G401.6 (cell line): ENCODE measurements at regions not wholly inside any gene's neighbourhood (a gene's known extent, or its start where the extent isn't known, plus 50 kb on each side); places are given as distances from the start of the nearest gene placed in this dataset.
"Not testable (repeated sequence)": the region's sequence is repeated elsewhere in the genome, so short reads cannot be mapped to it uniquely, and the experiment has no call there.

Experiments used
- FAIRE-seq: peaks from 2 replicates; lab custom pipeline; 2012; peaks lifted over from hg19 to GRCh38; lab: Jason Lieb, UNC

DNA sequence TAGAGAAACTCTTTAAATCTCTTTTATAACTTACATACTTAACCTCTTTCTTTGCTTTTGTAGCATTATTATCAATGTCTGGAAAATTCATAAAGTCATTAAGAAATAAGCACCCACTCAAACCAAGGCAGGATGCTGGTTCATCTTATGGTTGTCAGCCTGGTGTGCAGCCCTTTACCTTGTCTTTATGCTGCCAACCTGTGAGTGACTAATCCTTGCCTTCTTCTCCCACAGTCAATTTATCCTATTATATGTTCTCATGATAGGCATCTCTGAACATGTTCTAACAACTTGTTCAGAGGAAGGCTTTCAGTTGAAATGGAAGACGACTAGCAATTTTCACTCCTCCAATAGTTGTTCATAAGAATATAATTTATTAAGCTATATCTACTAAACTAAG is 186.9 kb upstream of the CAND1 start:
- no peak for FAIRE-seq

DNA sequence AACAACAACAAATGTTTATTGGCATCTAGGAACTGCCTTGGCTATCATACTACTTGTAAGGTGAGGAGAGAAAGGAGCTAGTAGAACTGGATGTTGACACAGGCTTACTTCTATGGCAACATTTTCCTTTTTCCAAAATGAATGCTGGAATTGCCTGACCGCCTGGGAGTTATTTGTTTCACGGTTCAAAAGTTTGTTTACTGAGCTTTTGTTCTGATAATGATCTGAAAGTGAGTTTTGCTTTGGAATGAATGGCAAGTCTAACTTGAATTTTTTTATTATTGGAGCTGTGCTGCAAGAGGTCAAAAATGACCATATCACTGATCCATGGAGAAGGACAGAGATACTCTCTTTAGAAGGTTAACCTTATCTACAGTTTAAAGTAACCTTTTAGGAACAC is 183.5 kb upstream of the CAND1 start:
- no peak for FAIRE-seq

- FAIRE-seq = no peak
Observed at GRCh38 chr12:67086116-67086515, 183.0 kb upstream of the CAND1 start.

DNA sequence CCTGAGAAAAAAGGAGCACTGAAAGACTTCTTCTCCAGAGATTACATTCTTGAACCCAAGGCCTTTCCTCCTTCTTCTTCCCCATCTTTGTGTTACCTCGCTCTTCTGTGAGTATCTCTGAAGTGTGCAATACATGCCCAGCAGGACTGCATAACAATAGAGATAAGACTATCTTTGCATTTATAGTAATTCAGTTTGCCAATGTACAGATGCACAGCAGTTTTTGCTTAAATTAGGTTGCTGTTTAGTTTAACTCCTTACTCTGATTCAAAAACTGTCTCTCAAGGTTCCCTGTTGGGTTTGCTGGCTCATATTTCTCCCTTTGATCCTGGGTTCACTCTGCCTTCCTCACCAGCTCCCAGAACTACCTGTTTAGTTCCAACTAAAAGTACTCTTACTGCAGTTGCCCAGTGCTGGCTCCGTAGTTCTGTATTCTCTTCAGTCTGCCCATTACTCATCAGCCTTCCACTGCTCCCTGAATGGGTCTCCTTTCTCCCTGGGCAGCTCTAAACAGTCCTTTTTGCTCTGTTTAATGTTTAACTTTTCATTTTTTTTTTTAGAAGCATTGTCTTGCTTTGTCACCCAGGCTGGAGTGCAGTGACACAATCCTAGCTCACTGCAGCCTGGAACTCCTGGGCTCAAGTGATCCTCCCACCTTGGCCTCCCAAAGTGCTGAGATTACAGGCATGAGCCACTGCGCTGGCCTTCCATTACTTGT is 180.6 kb upstream of the CAND1 start:
- no peak for FAIRE-seq

GRCh38 chr12:67091204-67091603 is 178.0 kb upstream of the CAND1 start:
- no peak for FAIRE-seq

DNA sequence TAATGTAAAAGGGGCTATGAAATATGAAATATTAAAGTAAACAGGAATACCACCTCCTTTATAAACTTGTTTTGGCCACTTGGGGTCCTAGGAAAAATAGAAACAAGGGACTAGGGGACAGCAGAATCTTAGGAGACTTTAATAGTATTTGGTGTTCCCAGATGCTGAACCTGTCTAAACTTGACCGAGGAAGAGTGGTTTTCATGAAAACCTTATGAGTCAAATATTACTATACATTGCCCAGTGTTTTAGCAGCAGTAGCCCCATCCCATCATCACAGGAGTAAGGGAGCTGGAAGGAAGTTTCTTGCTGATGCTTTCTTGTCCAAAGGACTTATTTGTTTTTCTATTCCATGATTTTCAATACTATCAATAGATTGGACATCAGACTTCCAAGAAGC is 177.5 kb upstream of the CAND1 start:
- FAIRE-seq = no peak

- FAIRE-seq = not testable (repeated sequence)
Observed at GRCh38 chr12:67092934-67093333, 176.2 kb upstream of the CAND1 start.

DNA sequence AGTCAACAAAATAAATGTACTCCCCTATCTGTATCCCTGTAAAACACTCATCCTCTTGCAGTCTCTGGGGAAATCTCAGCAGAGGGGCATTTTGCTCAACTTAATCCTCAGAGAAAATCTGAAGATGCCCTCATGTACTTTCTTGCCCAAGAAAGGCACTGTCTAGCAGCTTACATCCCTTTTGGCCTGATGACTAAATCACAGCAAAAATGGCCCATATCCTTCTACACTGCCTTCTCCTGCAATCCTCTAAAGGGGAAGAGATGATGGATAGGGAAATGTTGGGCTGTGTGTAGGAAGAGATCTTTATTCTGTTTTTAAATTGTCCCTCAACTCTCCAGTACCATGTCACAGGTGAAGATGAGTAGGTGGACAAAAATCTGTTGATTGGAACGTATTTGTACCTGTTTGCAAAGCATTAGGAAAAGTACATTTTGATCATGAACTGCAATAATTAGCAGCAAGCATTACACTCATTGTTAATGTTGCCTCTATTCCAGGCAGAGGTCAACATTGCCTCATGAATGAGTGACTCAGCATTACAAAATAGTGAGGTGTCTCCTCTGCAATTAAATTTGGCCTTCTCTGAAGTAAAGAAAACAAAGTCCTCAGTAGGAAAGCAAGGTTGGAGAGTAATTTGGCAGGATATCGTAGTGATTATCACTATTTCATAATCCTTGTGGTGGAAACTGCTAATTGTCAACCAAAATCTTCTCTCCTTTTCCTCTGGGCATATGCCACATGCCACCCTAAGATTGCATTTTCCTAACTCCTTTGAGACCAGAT is 172.4 kb upstream of the CAND1 start:
- no peak for FAIRE-seq

- no peak for FAIRE-seq
Observed at GRCh38 chr12:67099858-67100257, 169.3 kb upstream of the CAND1 start.

DNA sequence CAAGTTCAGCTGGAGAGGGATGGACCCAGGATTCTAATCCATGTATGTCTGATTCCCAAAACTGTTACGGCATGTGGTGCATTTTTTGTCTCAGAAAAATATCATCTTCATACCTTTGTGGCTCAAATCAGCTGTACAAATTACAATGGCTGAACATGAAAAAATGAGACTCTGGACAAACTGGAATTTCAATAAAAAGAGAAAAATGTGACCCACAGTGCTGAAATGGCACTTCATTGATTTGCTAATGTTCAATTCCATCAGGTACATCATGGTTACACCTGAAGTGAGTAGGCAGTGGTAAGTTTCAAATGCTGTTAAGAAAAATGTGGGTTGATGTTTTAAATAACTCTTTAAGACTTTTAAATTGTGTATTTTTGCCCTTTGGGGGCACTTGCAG is 165.6 kb upstream of the CAND1 start:
- no peak for FAIRE-seq

- FAIRE-seq = no peak
Observed at GRCh38 chr12:67107235-67107634, 161.9 kb upstream of the CAND1 start.

GRCh38 chr12:67107751-67108269 is 161.3 kb upstream of the CAND1 start:
- no peak for FAIRE-seq

- FAIRE-seq = not testable (repeated sequence)
Observed at GRCh38 chr12:67110345-67110744, 158.8 kb upstream of the CAND1 start.

- FAIRE-seq = no peak
Observed at GRCh38 chr12:67111182-67111581, 158.0 kb upstream of the CAND1 start.

GRCh38 chr12:67112586-67112985 is 156.6 kb upstream of the CAND1 start:
- FAIRE-seq = no peak

DNA sequence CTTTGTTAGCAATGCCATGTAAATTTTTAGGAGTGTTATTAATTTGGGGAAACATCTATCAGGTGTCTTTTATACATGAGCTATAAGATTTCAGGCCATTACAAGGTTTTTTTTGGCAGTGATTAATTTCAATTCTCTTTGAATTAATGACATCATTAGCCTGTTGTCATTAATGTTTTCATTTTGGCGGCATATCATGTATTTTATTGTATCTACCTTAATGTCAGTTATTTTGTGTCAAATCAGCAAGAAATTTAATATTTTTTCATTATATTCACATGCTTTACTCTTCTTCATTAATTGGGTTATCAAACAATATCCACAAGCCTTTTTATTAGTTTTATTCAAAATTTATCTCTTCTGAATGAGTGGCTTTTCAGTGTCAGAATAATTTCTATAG is 153.0 kb upstream of the CAND1 start:
- FAIRE-seq = no peak

DNA sequence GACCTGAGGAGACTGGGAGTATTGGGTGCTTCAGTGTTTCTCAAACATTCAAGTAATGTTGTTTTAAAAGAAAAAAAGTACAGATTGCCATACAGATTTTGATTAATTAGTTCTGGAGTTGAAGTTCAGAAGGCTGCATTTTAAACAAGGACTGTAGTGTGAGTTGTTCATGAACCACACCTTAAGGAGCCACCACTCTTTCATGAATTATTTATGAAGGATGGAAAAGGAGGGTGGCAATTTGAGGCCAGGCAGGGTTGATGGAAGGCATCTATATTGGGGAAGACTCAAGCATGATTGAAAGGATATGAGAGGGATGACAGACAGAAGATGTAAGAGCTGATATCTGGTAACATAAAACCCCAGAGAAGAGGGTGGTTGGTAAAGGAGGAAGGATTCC is 146.6 kb upstream of the CAND1 start:
- no peak for FAIRE-seq

DNA sequence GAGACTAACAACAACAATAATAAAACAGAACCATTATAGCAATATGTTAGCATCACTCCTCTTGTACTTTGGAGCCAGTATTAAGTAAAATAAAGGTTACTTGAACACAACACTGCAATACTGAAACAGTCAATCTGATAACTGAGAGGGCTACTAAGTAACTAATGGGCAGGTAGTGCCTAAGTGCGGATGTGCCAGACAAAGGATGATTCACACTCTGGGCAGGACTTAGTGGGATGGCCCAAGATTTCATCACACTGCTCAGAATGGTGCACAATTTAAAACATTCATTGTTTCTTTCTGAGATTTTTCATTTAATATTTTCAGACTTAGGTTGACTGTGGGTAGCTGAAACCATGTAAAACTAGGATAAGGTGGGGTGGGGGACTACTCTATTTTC is 131.9 kb upstream of the CAND1 start:
- FAIRE-seq = no peak

DNA sequence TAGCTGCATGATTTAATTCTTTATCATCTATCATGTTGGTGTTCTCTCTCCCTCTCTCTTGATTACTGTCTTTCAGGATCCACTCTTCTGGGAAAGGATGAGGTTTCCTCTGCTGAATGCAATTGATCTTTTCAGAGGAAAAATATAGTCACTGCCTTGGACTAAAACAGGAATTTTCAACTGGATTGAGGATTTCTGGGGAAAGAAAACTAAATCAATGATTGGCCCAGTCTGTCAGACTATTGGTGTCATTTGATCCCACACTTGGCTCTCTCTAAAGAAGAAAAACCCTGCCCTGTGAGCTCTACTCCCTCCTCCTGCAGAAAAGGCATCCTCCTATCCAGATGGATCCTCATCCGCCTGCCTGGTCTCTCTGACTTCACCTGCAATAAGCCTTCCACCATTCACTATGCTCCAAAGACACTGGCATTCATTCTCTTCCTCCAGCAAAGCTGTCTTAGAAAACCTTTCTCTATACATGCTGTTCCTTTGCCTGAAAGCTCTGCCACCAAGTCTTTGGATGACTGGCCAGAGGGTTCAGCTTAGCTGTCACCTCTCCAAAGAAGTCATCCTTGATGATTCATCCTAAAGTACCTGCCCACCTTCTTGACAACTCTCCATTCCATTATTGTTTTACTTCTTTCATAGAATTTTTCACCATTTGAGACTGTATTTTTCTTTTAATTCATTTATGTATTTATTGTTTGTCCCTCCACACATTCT is 127.7 kb upstream of the CAND1 start:
- no peak for FAIRE-seq

DNA sequence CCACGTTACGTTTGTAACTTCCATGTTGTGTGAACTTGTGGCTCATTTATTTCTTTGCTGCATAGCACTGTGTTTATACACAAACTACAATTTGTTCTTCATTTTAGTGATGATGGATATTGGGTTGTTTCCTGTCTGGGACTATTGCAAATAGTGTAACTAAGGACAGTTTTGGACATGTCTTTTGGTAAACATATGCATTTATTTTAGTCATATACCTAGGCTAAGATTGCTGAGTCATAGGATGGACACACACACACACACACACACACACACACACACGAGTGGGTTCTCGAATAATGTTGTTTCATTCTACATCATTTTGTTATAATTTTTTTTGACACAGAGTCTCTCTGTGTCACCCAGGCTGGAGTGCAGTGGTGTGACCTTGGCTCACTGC is 123.5 kb upstream of the CAND1 start:
- no peak for FAIRE-seq

DNA sequence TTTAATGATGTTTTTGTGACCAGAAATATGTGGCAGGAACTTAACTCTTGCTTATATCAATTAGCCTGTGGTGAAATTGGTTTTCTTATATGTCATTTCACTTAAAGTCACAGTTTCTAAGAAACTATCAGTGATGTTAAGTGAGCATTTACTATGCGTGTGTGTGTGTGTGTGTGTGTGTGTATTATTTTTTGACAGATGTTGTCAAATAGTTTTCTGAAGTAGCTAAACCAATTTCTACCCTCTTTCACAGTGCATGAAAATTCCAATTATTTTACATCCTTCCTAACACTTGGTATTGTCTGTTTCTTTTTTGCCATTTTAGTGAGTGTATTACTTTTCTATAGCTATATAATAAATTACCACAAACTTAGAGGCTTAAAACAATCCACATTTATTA is 122.1 kb upstream of the CAND1 start:
- FAIRE-seq = no peak

DNA sequence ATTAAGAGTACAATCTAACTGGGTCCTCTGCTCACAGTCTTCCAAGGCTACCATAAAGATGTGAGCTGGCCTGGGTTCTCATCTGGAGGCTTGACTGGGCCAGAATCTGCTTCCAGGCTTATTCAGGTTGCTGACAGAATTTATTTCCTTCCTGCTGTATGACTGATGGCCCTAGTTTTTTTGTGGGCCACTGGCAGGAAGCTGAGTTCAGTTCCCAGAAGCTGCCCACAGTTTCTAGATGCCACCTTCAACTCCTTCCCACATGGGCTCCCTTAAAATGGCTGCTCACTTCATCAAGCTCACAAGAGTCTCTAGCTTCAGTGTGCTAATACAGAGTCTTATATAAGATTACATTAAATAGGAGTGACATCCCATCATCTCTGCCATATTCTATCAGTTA is 121.7 kb upstream of the CAND1 start:
- no peak for FAIRE-seq

DNA sequence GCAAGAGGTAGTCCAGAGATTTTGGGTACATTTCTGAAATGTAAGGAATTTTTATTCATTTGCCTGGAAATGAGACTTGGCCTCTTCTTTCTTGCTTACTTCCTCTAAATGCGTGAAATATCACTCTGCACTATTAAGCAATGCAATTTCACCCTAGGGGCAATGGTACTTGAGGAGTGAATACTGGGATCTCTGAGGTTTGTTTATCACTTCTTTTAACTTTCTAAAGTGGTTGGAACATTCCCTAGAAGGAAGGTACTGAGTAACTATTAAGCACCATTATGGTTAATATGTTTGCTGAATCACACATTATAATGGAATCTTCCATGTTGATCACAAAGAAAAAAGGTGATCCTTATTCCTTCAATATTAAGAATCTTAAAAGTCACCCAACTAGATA is 120.9 kb upstream of the CAND1 start:
- no peak for FAIRE-seq
